Nephron (organoid): ENCODE measurements at regions not wholly inside any gene's neighbourhood (a gene's known extent, or its start where the extent isn't known, plus 50 kb on each side); places are given as distances from the start of the nearest gene placed in this dataset.

Experiments used
- H3K27ac Mint-ChIP-seq, 3 experiments: 2 replicates each; pipeline ENCODE4 v1.8.0; 2020; ENCODE audit warnings: mixed read lengths in 3 of 3, mild to moderate bottlenecking in 2 of 3, moderate library complexity in 1 of 3
- H3K27me3 Mint-ChIP-seq: 2 replicates; pipeline ENCODE4 v1.8.0; 2021; ENCODE audit warnings: low read depth, mild to moderate bottlenecking, moderate library complexity, mixed read lengths
- H3K36me3 Mint-ChIP-seq: 2 replicates; pipeline ENCODE4 v1.8.0; 2020; ENCODE audit warnings: low read depth, mixed read lengths
- H3K4me1 Mint-ChIP-seq: 2 replicates; pipeline ENCODE4 v1.8.0; 2020; ENCODE audit warnings: mixed read lengths
- H3K4me3 Mint-ChIP-seq, 3 experiments: 2 replicates each; pipeline ENCODE4 v1.8.0; 2020; ENCODE audit warnings: mild to moderate bottlenecking in 3 of 3, mixed read lengths in 3 of 3, moderate library complexity in 2 of 3
- H3K9me3 Mint-ChIP-seq: 2 replicates; pipeline ENCODE4 v1.8.0; 2020; ENCODE audit warnings: mixed read lengths
- TF ChIP-seq, protein P1 (sequence below), 3 experiments: fragments of 200-600 bp; sonication (generic); IDR thresholded peaks; one replicate each; pipeline ENCODE4 v1.5.0; 2021; ENCODE audit warnings: antibody characterized with exemption in 3 of 3; ENCODE audit not compliant: unreplicated experiment in 3 of 3

DNA sequence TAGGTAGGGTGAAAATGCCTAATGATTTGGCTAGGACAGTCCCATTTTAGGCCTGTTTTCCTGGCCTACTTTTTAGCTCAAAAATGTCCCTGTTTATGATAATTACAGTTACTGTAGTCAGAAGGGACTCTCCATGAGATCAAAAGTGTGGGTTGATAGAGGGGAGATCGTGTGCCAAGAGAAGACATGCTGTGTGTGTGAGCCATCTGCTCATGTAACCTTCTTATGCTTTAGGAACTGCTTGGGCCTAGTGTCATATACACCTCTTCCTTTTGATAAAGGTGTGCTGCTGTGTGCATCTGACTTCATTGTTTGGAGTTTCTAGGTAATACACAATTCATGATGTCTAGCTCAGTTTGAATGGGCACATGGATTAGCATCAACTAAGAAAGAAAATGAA lies 786.5 kb downstream of the PDCD6IP start:
- Mint-ChIP-seq H3K36me3 (no peaks in the 10 kb centered on the region), H3K4me1 (peaks cover 8% of the 10 kb centered on the region), H3K4me3 (no peak overlapping the region), H3K27ac (no peak overlapping the region), H3K27me3 (no peaks in the 10 kb centered on the region), H3K9me3 (peaks cover 31% of the 10 kb centered on the region)
- TF ChIP-seq, protein P1, sequence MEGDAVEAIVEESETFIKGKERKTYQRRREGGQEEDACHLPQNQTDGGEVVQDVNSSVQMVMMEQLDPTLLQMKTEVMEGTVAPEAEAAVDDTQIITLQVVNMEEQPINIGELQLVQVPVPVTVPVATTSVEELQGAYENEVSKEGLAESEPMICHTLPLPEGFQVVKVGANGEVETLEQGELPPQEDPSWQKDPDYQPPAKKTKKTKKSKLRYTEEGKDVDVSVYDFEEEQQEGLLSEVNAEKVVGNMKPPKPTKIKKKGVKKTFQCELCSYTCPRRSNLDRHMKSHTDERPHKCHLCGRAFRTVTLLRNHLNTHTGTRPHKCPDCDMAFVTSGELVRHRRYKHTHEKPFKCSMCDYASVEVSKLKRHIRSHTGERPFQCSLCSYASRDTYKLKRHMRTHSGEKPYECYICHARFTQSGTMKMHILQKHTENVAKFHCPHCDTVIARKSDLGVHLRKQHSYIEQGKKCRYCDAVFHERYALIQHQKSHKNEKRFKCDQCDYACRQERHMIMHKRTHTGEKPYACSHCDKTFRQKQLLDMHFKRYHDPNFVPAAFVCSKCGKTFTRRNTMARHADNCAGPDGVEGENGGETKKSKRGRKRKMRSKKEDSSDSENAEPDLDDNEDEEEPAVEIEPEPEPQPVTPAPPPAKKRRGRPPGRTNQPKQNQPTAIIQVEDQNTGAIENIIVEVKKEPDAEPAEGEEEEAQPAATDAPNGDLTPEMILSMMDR (IDR thresholded peaks at IDR 0.05; ENCODE audit: unreplicated experiment in 3 of 3), result no peak

DNA sequence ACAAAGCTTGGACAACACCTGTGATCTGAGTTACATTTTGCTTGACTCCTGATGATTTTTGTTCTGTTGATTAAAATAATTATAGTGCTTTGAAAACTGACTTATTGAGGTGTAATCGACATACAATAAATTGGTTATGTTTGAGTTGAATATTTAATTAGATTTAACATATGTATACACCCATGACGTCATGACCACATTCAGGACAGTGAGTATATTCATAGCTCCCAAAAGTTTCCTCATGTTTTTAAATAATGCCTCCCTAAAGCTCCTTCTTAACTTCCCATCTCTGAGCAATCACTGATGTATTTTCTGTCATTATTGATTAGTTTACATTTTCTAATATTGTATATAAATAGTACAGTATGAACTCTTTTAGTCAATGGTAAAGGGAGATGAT lies 801.2 kb downstream of the PDCD6IP start:
- no peaks in the 10 kb centered on the region for H3K36me3 Mint-ChIP-seq
- TF ChIP-seq, protein P1 (IDR thresholded peaks at IDR 0.05; ENCODE audit: unreplicated experiment in 3 of 3), result no peak

DNA sequence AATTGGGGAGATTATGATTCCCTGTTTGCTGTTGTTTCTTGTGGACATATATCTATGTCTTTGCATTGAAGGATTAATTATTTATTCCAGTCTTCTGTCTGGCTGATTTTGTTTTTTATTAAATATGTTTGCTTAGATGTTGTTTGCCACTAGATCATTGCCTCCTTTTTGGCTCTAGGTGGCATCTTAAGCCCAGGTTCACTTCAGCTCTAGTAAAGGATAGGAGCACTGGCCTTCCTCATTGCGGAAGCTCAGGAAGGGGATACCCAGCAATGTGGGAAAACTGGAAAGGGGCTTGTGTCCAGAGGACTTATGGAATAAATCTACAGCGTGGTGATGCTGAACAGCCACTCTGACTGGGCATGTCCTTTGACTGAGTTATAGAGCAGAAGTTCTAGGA lies 821.6 kb downstream of the PDCD6IP start:
- Mint-ChIP-seq H3K9me3 (peaks cover 56% of the 10 kb centered on the region), H3K27ac (no peak overlapping the region)
- TF ChIP-seq, protein P1 (IDR thresholded peaks at IDR 0.05; ENCODE audit: unreplicated experiment in 3 of 3), result no peak

More for the DNA sequence above, 801.2 kb downstream of the PDCD6IP start:
- H3K27me3 Mint-ChIP-seq, result peaks cover 5% of the 10 kb centered on the region
- H3K4me1 Mint-ChIP-seq, result no peaks in the 10 kb centered on the region
- no peak overlapping the region for H3K4me3 Mint-ChIP-seq
- peaks cover 13% of the 10 kb centered on the region for H3K9me3 Mint-ChIP-seq
- no peak overlapping the region for H3K27ac Mint-ChIP-seq

DNA sequence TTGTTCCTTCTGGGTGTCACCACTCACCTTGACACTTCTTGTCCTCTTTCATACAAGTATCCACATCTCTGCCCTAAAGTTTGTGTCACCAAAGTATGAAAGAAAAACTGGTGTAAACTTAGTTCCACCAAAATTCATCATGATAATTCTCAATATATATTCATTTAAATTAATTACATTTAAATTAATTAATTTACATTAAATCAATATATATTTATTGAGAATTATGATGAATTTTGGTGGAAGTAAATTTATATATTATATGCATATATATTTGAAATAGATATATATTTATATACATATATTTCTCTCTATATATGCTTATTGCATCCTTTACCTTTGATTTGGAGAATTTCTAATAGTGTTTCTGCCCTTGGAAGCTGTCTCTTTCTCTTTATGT lies 828.3 kb downstream of the PDCD6IP start:
- no peaks in the 10 kb centered on the region for H3K4me1 Mint-ChIP-seq
- peaks cover 18% of the 10 kb centered on the region for H3K9me3 Mint-ChIP-seq
- H3K27me3 Mint-ChIP-seq, result no peaks in the 10 kb centered on the region
- H3K4me3 Mint-ChIP-seq, result no peak overlapping the region
- H3K36me3 Mint-ChIP-seq, result no peaks in the 10 kb centered on the region
- TF ChIP-seq, protein P1 (IDR thresholded peaks at IDR 0.05; ENCODE audit: unreplicated experiment in 3 of 3), result no peak
- no peak overlapping the region for H3K27ac Mint-ChIP-seq

More for the DNA sequence above, 821.6 kb downstream of the PDCD6IP start:
- H3K4me3 Mint-ChIP-seq, result no peak overlapping the region
- H3K36me3 Mint-ChIP-seq, result no peaks in the 10 kb centered on the region
- no peaks in the 10 kb centered on the region for H3K4me1 Mint-ChIP-seq
- H3K27me3 Mint-ChIP-seq, result no peaks in the 10 kb centered on the region

DNA sequence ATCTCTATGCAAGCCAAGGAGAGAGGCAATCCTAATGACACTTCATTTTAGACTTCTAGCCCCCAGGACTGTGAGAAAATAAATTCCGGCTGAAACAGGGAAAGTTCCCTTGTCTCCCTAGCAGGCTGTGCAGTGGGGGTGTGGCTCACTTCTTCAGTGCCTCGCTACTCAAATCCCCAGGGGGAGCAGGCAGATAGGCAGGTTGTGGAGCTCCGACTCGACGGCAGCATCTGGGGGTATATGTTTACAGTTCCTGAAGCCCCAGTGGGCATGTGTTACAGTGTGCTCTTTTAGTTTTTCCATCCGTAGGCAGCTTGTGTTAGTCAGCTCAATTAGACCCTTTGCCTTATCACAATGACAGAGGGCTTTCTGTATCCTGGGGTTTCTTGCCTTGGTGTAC lies 836.5 kb downstream of the PDCD6IP start:
- Mint-ChIP-seq H3K27ac (no peak overlapping the region), H3K27me3 (no peaks in the 10 kb centered on the region), H3K4me3 (no peak overlapping the region), H3K9me3 (no peaks in the 10 kb centered on the region), H3K36me3 (no peaks in the 10 kb centered on the region), H3K4me1 (no peaks in the 10 kb centered on the region)
- TF ChIP-seq, protein P1 (IDR thresholded peaks at IDR 0.05; ENCODE audit: unreplicated experiment in 3 of 3), result no peak

DNA sequence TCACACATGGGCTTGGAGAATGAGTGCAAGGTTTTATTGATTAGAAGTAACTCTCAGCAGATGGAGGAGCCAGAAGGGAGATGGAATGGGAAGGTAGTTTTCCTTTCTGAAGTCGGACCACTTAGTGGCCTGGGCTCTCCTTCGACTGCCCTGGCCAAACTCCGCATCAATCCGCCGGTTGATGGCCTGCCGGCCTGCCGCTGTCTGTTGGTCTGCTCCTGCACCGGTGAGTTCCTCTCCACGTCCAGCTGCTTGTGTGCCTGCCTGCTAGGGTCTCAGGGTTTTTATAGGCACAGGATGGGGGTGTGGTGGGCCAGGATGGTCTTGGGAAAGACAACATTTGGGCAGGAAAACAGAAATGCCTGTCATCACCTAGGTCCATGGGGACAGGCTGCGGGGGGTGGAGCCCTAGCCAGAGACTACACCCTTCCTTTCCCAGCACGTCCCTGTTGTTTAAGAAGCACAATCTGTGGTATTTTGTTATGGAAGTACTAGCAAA lies 837.0 kb downstream of the PDCD6IP start:
- no peak overlapping the region for H3K4me3 Mint-ChIP-seq
- no peak overlapping the region for H3K27ac Mint-ChIP-seq
- no peaks in the 10 kb centered on the region for H3K27me3 Mint-ChIP-seq
- H3K36me3 Mint-ChIP-seq, result no peaks in the 10 kb centered on the region
- no peaks in the 10 kb centered on the region for H3K4me1 Mint-ChIP-seq
- H3K9me3 Mint-ChIP-seq, result no peaks in the 10 kb centered on the region
- TF ChIP-seq, protein P1 (IDR thresholded peaks at IDR 0.05; ENCODE audit: unreplicated experiment in 3 of 3), result no peak
